H1 (cell line): ENCODE measurements at regions not wholly inside any gene's neighbourhood (a gene's known extent, or its start where the extent isn't known, plus 50 kb on each side); places are given as distances from the start of the nearest gene placed in this dataset.

ENCODE experiments used
- CTCF ChIA-PET: fragments of 300-600 bp; sonication (Branson Sonifier 250); formaldehyde crosslinking; loops from one replicate; lab custom pipeline; 2021; ENCODE audit not compliant: partially characterized antibody; lab: Charles Lee
- POLR2A ChIA-PET: fragments of 300-600 bp; sonication (Branson Sonifier 250); formaldehyde crosslinking; loops from one replicate; lab custom pipeline; 2021; ENCODE audit warnings: inconsistent platforms; ENCODE audit not compliant: partially characterized antibody; lab: Charles Lee
- DNase-seq, 2 experiments: peaks; one replicate each; pipeline versions ENCODE4 v3.0.0 to v3.0.0-alpha.2; 2010 to 2022; ENCODE audit warnings: low spot score in 2 of 2, low read depth in 1 of 2, mixed read lengths in 1 of 2
- FAIRE-seq: peaks from 2 replicates; lab custom pipeline; 2011; peaks lifted over from hg19 to GRCh38; lab: Jason Lieb, UNC
- H2AFZ ChIP-seq: 2 replicates; pipeline ENCODE4 v1.8.1; 2012; ENCODE audit warnings: low read length, inconsistent platforms
- H2AK5ac ChIP-seq: 2 replicates; pipeline ENCODE4 v1.6.1; 2013; ENCODE audit warnings: low read depth, low read length
- H2BK120ac ChIP-seq: replicated peaks from 2 replicates; pipeline ENCODE3; 2013; ENCODE audit warnings: low read depth, low read length, inconsistent platforms
- H2BK12ac ChIP-seq: 2 replicates; pipeline ENCODE4 v1.6.1; 2013; ENCODE audit warnings: low read depth, low read length
- H2BK15ac ChIP-seq: 2 replicates; pipeline ENCODE4 v1.6.1; 2013; ENCODE audit warnings: low read length
- H2BK20ac ChIP-seq: 2 replicates; pipeline ENCODE4 v1.6.1; 2013; ENCODE audit warnings: low read length
- H2BK5ac ChIP-seq: 2 replicates; pipeline ENCODE4 v1.6.1; 2013; ENCODE audit warnings: low read depth, low read length
- H3K14ac ChIP-seq: 2 replicates; pipeline ENCODE4 v1.6.1; 2013; ENCODE audit warnings: inconsistent platforms; ENCODE audit not compliant: insufficient read length
- H3K18ac ChIP-seq: 2 replicates; pipeline ENCODE4 v1.6.1; 2013; ENCODE audit warnings: low read length; ENCODE audit errors: extremely low read depth
- H3K23ac ChIP-seq: 2 replicates; pipeline ENCODE4 v1.6.1; 2013; ENCODE audit warnings: inconsistent platforms; ENCODE audit not compliant: insufficient read length
- H3K23me2 ChIP-seq: 2 replicates; pipeline ENCODE4 v1.6.1; 2013; ENCODE audit warnings: low read depth, low read length
- H3K27ac ChIP-seq: 2 replicates; pipeline ENCODE4 v1.6.1; 2011; ENCODE audit warnings: low read depth, low read length, inconsistent platforms
- H3K27me3 ChIP-seq, 4 experiments: replicated peaks in 1 of 4; 1 replicate in 1 of 4; 2 replicates in 3 of 4; pipeline versions ENCODE4 v1.6.1 to v1.8.1; 2011 to 2013; ENCODE audit warnings: low read length in 3 of 4, mild to moderate bottlenecking in 3 of 4, inconsistent platforms in 2 of 4, mixed read lengths in 2 of 4, moderate library complexity in 1 of 4; ENCODE audit not compliant: control insufficient read depth in 3 of 4, insufficient read depth in 3 of 4; ENCODE audit errors: extremely low read depth in 1 of 4
- H3K36me3 ChIP-seq, 4 experiments: 2 replicates each; pipeline versions ENCODE4 v1.6.1 to v1.8.1; 2011 to 2013; ENCODE audit warnings: mild to moderate bottlenecking in 4 of 4, low read length in 3 of 4, moderate library complexity in 2 of 4, control low read depth in 1 of 4, inconsistent platforms in 1 of 4; ENCODE audit not compliant: insufficient read depth in 4 of 4, control insufficient read depth in 2 of 4
- H3K4ac ChIP-seq: replicated peaks from 2 replicates; pipeline ENCODE3; 2013; ENCODE audit warnings: low read length, low read depth, mixed read lengths, inconsistent platforms; ENCODE audit not compliant: insufficient read length
- H3K4me1 ChIP-seq, 4 experiments: replicated peaks in 1 of 4; 1 replicate in 1 of 4; 2 replicates in 3 of 4; pipeline versions ENCODE4 v1.6.1 to v1.8.1; 2011 to 2013; ENCODE audit warnings: low read length in 3 of 4, inconsistent platforms in 2 of 4, mixed read lengths in 1 of 4; ENCODE audit not compliant: insufficient read depth in 4 of 4, control insufficient read depth in 3 of 4
- H3K4me2 ChIP-seq, 2 experiments: 2 replicates each; pipeline versions ENCODE4 v1.6.1 to v1.8.1; 2011 to 2013; ENCODE audit warnings: low read depth in 2 of 2, low read length in 2 of 2, control low read depth in 1 of 2, inconsistent platforms in 1 of 2, mild to moderate bottlenecking in 1 of 2; ENCODE audit not compliant: insufficient read depth in 1 of 2
- H3K4me3 ChIP-seq, 4 experiments: fragments of 200-600, 300-600 bp in 1 of 4; sonication (generic), shearing (Covaris generic), sonication (Bioruptor Twin) in 1 of 4; 2 replicates each; pipeline versions ENCODE4 v1.5.1 to v1.8.1; 2011 to 2016; ENCODE audit warnings: low read length in 4 of 4, low read depth in 3 of 4, control low read depth in 2 of 4, inconsistent platforms in 2 of 4, mild to moderate bottlenecking in 2 of 4, mixed read lengths in 1 of 4, moderate library complexity in 1 of 4; ENCODE audit not compliant: insufficient read depth in 2 of 4; ENCODE audit errors: extremely low read depth in 1 of 4
- H3K56ac ChIP-seq: replicated peaks from 2 replicates; pipeline ENCODE3; 2013; ENCODE audit warnings: low read depth, mild to moderate bottlenecking, mixed read lengths, low read length, inconsistent platforms; ENCODE audit not compliant: insufficient read length
- H3K79me1 ChIP-seq: 2 replicates; pipeline ENCODE4 v1.6.1; 2013; ENCODE audit warnings: low read depth, low read length, control low read depth
- H3K79me2 ChIP-seq, 2 experiments: 2 replicates each; pipeline versions ENCODE4 v1.6.1 to v1.8.1; 2012 to 2013; ENCODE audit warnings: low read length in 2 of 2, mild to moderate bottlenecking in 2 of 2, inconsistent platforms in 1 of 2; ENCODE audit not compliant: insufficient read depth in 2 of 2, control insufficient read depth in 1 of 2
- H3K9ac ChIP-seq, 4 experiments: replicated peaks in 1 of 4; 1 replicate in 1 of 4; 2 replicates in 3 of 4; pipeline versions ENCODE4 v1.6.1 to v1.8.1; 2011 to 2013; ENCODE audit warnings: low read depth in 3 of 4, low read length in 3 of 4, control low read depth in 2 of 4, mild to moderate bottlenecking in 2 of 4, moderate library complexity in 2 of 4, inconsistent platforms in 1 of 4; ENCODE audit errors: extremely low read depth in 1 of 4
- H3K9me3 ChIP-seq, 2 experiments: 2 replicates each; pipeline versions ENCODE4 v1.6.1 to v1.8.1; 2012 to 2013; ENCODE audit warnings: mild to moderate bottlenecking in 2 of 2, moderate library complexity in 2 of 2, control low read depth in 1 of 2, inconsistent platforms in 1 of 2, low read depth in 1 of 2, low read length in 1 of 2, mixed read lengths in 1 of 2; ENCODE audit not compliant: insufficient read depth in 2 of 2
- H4K20me1 ChIP-seq, 2 experiments: replicated peaks in 1 of 2; 2 replicates each; pipeline versions ENCODE3 to v1.8.1; 2011 to 2013; ENCODE audit warnings: inconsistent platforms in 2 of 2, low read length in 2 of 2, mild to moderate bottlenecking in 1 of 2; ENCODE audit not compliant: insufficient read depth in 2 of 2, control insufficient read depth in 1 of 2
- H4K5ac ChIP-seq: 2 replicates; pipeline ENCODE4 v1.6.1; 2013; ENCODE audit warnings: low read length, low read depth, mixed read lengths, inconsistent platforms; ENCODE audit not compliant: insufficient read length
- H4K8ac ChIP-seq: 2 replicates; pipeline ENCODE4 v1.8.0; 2013; ENCODE audit warnings: mild to moderate bottlenecking, moderate library complexity, low read length, inconsistent platforms; ENCODE audit not compliant: insufficient read depth; ENCODE audit errors: extremely low read depth
- H4K91ac ChIP-seq: replicated peaks from 2 replicates; pipeline ENCODE3; 2013; ENCODE audit warnings: low read length, mixed read lengths, inconsistent platforms; ENCODE audit not compliant: insufficient read length
- BACH1 ChIP-seq: IDR thresholded peaks from 2 replicates; pipeline ENCODE4 v1.6.1; 2012; ENCODE audit warnings: low read length, improper control_type of control experiment
- CTBP2 ChIP-seq: IDR thresholded peaks from 2 replicates; pipeline ENCODE4 v1.7.0; 2011; ENCODE audit warnings: borderline replicate concordance, mild to moderate bottlenecking, moderate library complexity, mixed read lengths, low read length; ENCODE audit not compliant: insufficient read depth, insufficient read length
- PHF8 ChIP-seq: fragments of 200-600 bp; sonication (generic); conservative IDR thresholded peaks from 2 replicates; pipeline ENCODE4 v1.7.1; 2012; ENCODE audit warnings: low read depth, mild to moderate bottlenecking, inconsistent platforms, low read length, moderate library complexity

DNA sequence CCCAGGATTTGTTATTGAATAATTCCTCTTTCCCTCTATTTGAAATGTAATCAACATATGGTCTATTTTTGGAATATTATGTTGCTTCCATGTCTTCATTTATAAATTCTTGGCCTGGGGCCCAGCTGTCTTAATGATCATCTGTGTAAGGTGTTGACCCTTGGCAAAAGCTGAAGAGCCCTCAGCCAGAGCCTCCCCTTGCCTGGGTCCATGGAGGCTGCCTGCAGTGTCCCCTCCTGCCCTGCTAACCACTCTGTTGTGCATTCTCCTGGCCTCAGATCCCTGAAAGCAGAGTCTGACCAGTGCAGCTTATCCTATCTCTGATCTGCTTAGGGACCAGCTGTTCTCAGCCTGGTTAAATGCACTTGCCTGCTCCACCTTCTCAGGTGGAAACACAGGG lies 226.1 kb upstream of the APCDD1 start:
- Histone ChIP-seq H3K36me3 (no peaks in the 10 kb centered on the region), H2BK12ac (peak overlapping the region; percentile 63; the same call in 1 of the 2 replicates), H3K56ac (no peak overlapping the region), H3K79me1 (no peaks in the 10 kb centered on the region), H3K79me2 (no peaks in the 10 kb centered on the region), H3K4me1 (no peaks in the 10 kb centered on the region; a peak in 1 of 7 replicates), H3K4me3 (no peak overlapping the region), H3K27me3 (no peaks in the 10 kb centered on the region), H3K23ac (no peak overlapping the region), H2AFZ (no peak overlapping the region), H4K5ac (no peak overlapping the region), H4K8ac (no peak overlapping the region), H3K9me3 (peaks cover 7 to 11% of the 10 kb centered on the region in 2 experiments; a peak in 2 of 4 replicates), H3K9ac (no peak overlapping the region), H3K4me2 (no peak overlapping the region), H3K18ac (no peak overlapping the region), H4K20me1 (no peaks in the 10 kb centered on the region), H4K91ac (peak overlapping the region; percentile 81), H2BK120ac (peak overlapping the region; percentile 43), H3K4ac (no peak overlapping the region), H2AK5ac (no peak overlapping the region), H3K14ac (no peak overlapping the region), H3K23me2 (no peaks in the 10 kb centered on the region), H2BK15ac (no peak overlapping the region), H3K27ac (no peak overlapping the region), H2BK20ac (no peak overlapping the region), H2BK5ac (no peak overlapping the region)
- no peak for FAIRE-seq
- ChIA-PET CTCF (interaction anchor here (1.4 kb wide), 1 partner anchor 21 kb away, joined by 3 read pairs; no protein-coding TSS in a partner anchor), POLR2A (no interaction called here)
- DNase-seq, result no peak
- TF ChIP-seq CTBP2 (no peak), PHF8 (no peak), BACH1 (no peak)
